Mesenchymal stem cell (in vitro differentiated cells and primary cell): ENCODE measurements at regions not wholly inside any gene's neighbourhood (a gene's known extent, or its start where the extent isn't known, plus 50 kb on each side); places are given as distances from the start of the nearest gene placed in this dataset.

Experiments used
- DNase-seq: peaks from one replicate; pipeline ENCODE4 v3.0.0-alpha.2; 2013
- H2AFZ ChIP-seq: one replicate; pipeline ENCODE4 v1.6.1; 2013; ENCODE audit warnings: low read depth, mild to moderate bottlenecking, control low read depth, inconsistent platforms, low read length, moderate library complexity
- H2AK5ac ChIP-seq: 2 replicates; pipeline ENCODE4 v1.6.1; 2013; ENCODE audit warnings: low read length, moderate library complexity, mild to moderate bottlenecking, inconsistent platforms; ENCODE audit not compliant: severe bottlenecking
- H2BK120ac ChIP-seq: one replicate; pipeline ENCODE4 v1.6.1; 2013; ENCODE audit warnings: low read depth, mild to moderate bottlenecking, inconsistent platforms, low read length, moderate library complexity
- H2BK12ac ChIP-seq, 2 experiments: one replicate each; pipeline ENCODE4 v1.6.1; 2013; ENCODE audit warnings: inconsistent platforms in 2 of 2, low read length in 2 of 2, mild to moderate bottlenecking in 2 of 2, moderate library complexity in 2 of 2, control low read depth in 1 of 2
- H2BK15ac ChIP-seq: one replicate; pipeline ENCODE4 v1.6.1; 2013; ENCODE audit warnings: mild to moderate bottlenecking, low read depth, inconsistent platforms; ENCODE audit not compliant: poor library complexity, severe bottlenecking
- H2BK5ac ChIP-seq: 2 replicates; pipeline ENCODE4 v1.6.1; 2013; ENCODE audit warnings: low read depth, mild to moderate bottlenecking, low read length, control low read depth, inconsistent platforms; ENCODE audit not compliant: poor library complexity, severe bottlenecking
- H3K14ac ChIP-seq, 2 experiments: one replicate each; pipeline ENCODE4 v1.6.1; 2013; ENCODE audit warnings: inconsistent platforms in 2 of 2, low read length in 2 of 2, control low read depth in 1 of 2, mild to moderate bottlenecking in 1 of 2, moderate library complexity in 1 of 2
- H3K18ac ChIP-seq, 2 experiments: one replicate each; pipeline ENCODE4 v1.6.1; 2013; ENCODE audit warnings: inconsistent platforms in 2 of 2, low read length in 2 of 2, control low read depth in 1 of 2, low read depth in 1 of 2, mild to moderate bottlenecking in 1 of 2
- H3K23ac ChIP-seq, 2 experiments: one replicate each; pipeline ENCODE4 v1.6.1; 2013; ENCODE audit warnings: inconsistent platforms in 2 of 2, low read length in 2 of 2, mild to moderate bottlenecking in 2 of 2, moderate library complexity in 2 of 2, control low read depth in 1 of 2
- H3K27ac ChIP-seq: 2 replicates; pipeline ENCODE4 v1.5.1; 2013; ENCODE audit warnings: mild to moderate bottlenecking, moderate library complexity, low read length, control low read depth, inconsistent platforms; ENCODE audit not compliant: poor library complexity, severe bottlenecking
- H3K27me3 ChIP-seq, 2 experiments: 2 replicates each; pipeline versions ENCODE4 v1.6.1 to v1.7.0; 2013; ENCODE audit warnings: low read length in 2 of 2, mild to moderate bottlenecking in 2 of 2, moderate library complexity in 2 of 2, control low read depth in 1 of 2, inconsistent platforms in 1 of 2; ENCODE audit not compliant: control insufficient read depth in 1 of 2, insufficient read depth in 1 of 2
- H3K36me3 ChIP-seq, 2 experiments: 2 replicates each; pipeline versions ENCODE4 v1.6.1 to v1.7.0; 2013; ENCODE audit warnings: low read length in 2 of 2, control low read depth in 1 of 2, inconsistent platforms in 1 of 2, low read depth in 1 of 2, mild to moderate bottlenecking in 1 of 2; ENCODE audit not compliant: insufficient read depth in 2 of 2, control insufficient read depth in 1 of 2
- H3K4ac ChIP-seq, 2 experiments: one replicate each; pipeline ENCODE4 v1.6.1; 2013; ENCODE audit warnings: inconsistent platforms in 2 of 2, low read length in 2 of 2, mild to moderate bottlenecking in 2 of 2, moderate library complexity in 2 of 2, control low read depth in 1 of 2, low read depth in 1 of 2
- H3K4me1 ChIP-seq: 2 replicates; pipeline ENCODE4 v1.6.1; 2013; ENCODE audit warnings: low read depth, low read length, control low read depth; ENCODE audit not compliant: control insufficient read depth, insufficient read depth
- H3K4me2 ChIP-seq: 2 replicates; pipeline ENCODE4 v1.6.1; 2013; ENCODE audit warnings: low read length, mild to moderate bottlenecking, inconsistent platforms; ENCODE audit not compliant: poor library complexity, severe bottlenecking
- H3K4me3 ChIP-seq, 2 experiments: 2 replicates each; pipeline versions ENCODE4 v1.5.1 to v1.7.0; 2013; ENCODE audit warnings: low read length in 2 of 2, mild to moderate bottlenecking in 2 of 2, control low read depth in 1 of 2, low read depth in 1 of 2; ENCODE audit not compliant: insufficient read depth in 1 of 2
- H3K79me1 ChIP-seq: replicated peaks from 2 replicates; pipeline ENCODE4 v1.6.1; 2013; ENCODE audit warnings: mild to moderate bottlenecking, control low read depth, low read length, inconsistent platforms; ENCODE audit not compliant: poor library complexity, severe bottlenecking
- H3K9ac ChIP-seq: 2 replicates; pipeline ENCODE4 v1.7.0; 2013; ENCODE audit warnings: mild to moderate bottlenecking, low read length, moderate library complexity
- H3K9me3 ChIP-seq: 2 replicates; pipeline ENCODE4 v1.7.0; 2013; ENCODE audit warnings: mild to moderate bottlenecking, low read length; ENCODE audit not compliant: control insufficient read depth
- H4K8ac ChIP-seq: one replicate; pipeline ENCODE4 v1.6.1; 2013; ENCODE audit warnings: inconsistent platforms, mild to moderate bottlenecking, low read length, moderate library complexity
- H4K91ac ChIP-seq: one replicate; pipeline ENCODE4 v1.6.1; 2013; ENCODE audit warnings: mild to moderate bottlenecking, low read length, inconsistent platforms
- WGBS: methylation state at CpG from one replicate; pipeline ENCODE4 v1.1.7; 2013; ENCODE audit warnings: mixed read lengths; 5-methylcytosine and 5-hydroxymethylcytosine counted together

GRCh38 chr6:33856655-33857054 lies 52.9 kb upstream of the MLN start:
- Histone ChIP-seq H3K14ac (peak overlapping the region in 1 of 2 experiments; percentile 35), H3K4me2 (no peak overlapping the region), H2AFZ (no peak overlapping the region), H2BK120ac (no peak overlapping the region), H2BK12ac (no peak overlapping the region), H3K36me3 (no peaks in the 10 kb centered on the region), H3K23ac (no peak overlapping the region), H3K9me3 (no peaks in the 10 kb centered on the region), H3K4me1 (peaks cover 26% of the 10 kb centered on the region), H3K4me3 (no peak overlapping the region), H2BK15ac (peak overlapping the region; percentile 8), H3K18ac (no peak overlapping the region), H3K27ac (no peak overlapping the region), H3K9ac (no peak overlapping the region), H2BK5ac (no peak overlapping the region), H3K79me1 (no peaks in the 10 kb centered on the region), H3K4ac (no peak overlapping the region), H4K8ac (no peak overlapping the region), H2AK5ac (no peak overlapping the region), H4K91ac (no peak overlapping the region), H3K27me3 (peaks cover 36 to 39% of the 10 kb centered on the region in 2 experiments)
- WGBS = 92% methylated on average over 4 of the region's 5 CpGs
- DNase-seq = no peak

- Histone ChIP-seq H2BK12ac (no peak overlapping the region), H3K23ac (no peak overlapping the region), H2AFZ (no peak overlapping the region), H3K4me1 (peaks cover 31% of the 10 kb centered on the region), H3K9ac (no peak overlapping the region), H3K14ac (no peak overlapping the region), H3K79me1 (no peaks in the 10 kb centered on the region), H3K27me3 (peaks cover 30 to 43% of the 10 kb centered on the region in 2 experiments), H2BK15ac (no peak overlapping the region), H3K4me3 (no peak overlapping the region), H2BK5ac (no peak overlapping the region), H3K4me2 (no peak overlapping the region), H4K91ac (no peak overlapping the region), H3K9me3 (no peaks in the 10 kb centered on the region), H2AK5ac (no peak overlapping the region), H3K18ac (no peak overlapping the region), H4K8ac (no peak overlapping the region), H3K4ac (no peak overlapping the region), H3K36me3 (no peaks in the 10 kb centered on the region), H2BK120ac (no peak overlapping the region), H3K27ac (no peak overlapping the region)
- no peak for DNase-seq
- 86% methylated on average over 6 of the region's 6 CpGs for WGBS
These were observed 52.3 kb upstream of the MLN start for GRCh38 chr6:33856031-33856590.

- DNase-seq = no peak
- 44% methylated on average over 14 of the region's 14 CpGs for WGBS
- H3K4me3 ChIP-seq = no peak overlapping the region
- H3K4me1 ChIP-seq = peaks cover 39% of the 10 kb centered on the region
- no peak overlapping the region for H2AK5ac ChIP-seq
- H3K27ac ChIP-seq = peak overlapping the region; percentile 11
- H3K23ac ChIP-seq = no peak overlapping the region
- H3K9me3 ChIP-seq = no peaks in the 10 kb centered on the region
- peaks cover 21 to 58% of the 10 kb centered on the region in 2 experiments for H3K27me3 ChIP-seq
- no peak overlapping the region for H3K4me2 ChIP-seq
- H2BK120ac ChIP-seq = no peak overlapping the region
- no peak overlapping the region for H2BK12ac ChIP-seq
- H4K8ac ChIP-seq = no peak overlapping the region
- H3K79me1 ChIP-seq = no peaks in the 10 kb centered on the region
- H2BK5ac ChIP-seq = no peak overlapping the region
- no peak overlapping the region for H3K9ac ChIP-seq
- no peak overlapping the region for H3K14ac ChIP-seq
- H2BK15ac ChIP-seq = no peak overlapping the region
- H3K4ac ChIP-seq = no peak overlapping the region
- no peak overlapping the region for H4K91ac ChIP-seq
- H3K18ac ChIP-seq = no peak overlapping the region
- H2AFZ ChIP-seq = no peak overlapping the region
- no peaks in the 10 kb centered on the region for H3K36me3 ChIP-seq
These were observed 50.8 kb upstream of the MLN start for GRCh38 chr6:33854572-33855030.

- 92% methylated on average over 3 of the region's 3 CpGs for WGBS
- Histone ChIP-seq H2AFZ (no peak overlapping the region), H2BK120ac (no peak overlapping the region)
These were observed 49.9 kb upstream of the MLN start for GRCh38 chr6:33853736-33854135.

More at GRCh38 chr6:33853736-33854135, 49.9 kb upstream of the MLN start:
- Histone ChIP-seq H3K18ac (no peak overlapping the region), H2BK5ac (no peak overlapping the region), H3K27me3 (peaks cover 19 to 65% of the 10 kb centered on the region in 2 experiments), H3K4me2 (no peak overlapping the region), H2BK12ac (no peak overlapping the region), H4K8ac (no peak overlapping the region), H3K79me1 (no peaks in the 10 kb centered on the region), H3K27ac (no peak overlapping the region), H4K91ac (no peak overlapping the region), H3K4me1 (peaks cover 39% of the 10 kb centered on the region), H3K36me3 (no peaks in the 10 kb centered on the region), H3K4me3 (no peak overlapping the region), H3K23ac (no peak overlapping the region), H2AK5ac (no peak overlapping the region), H3K9me3 (no peaks in the 10 kb centered on the region), H3K9ac (no peak overlapping the region), H3K4ac (no peak overlapping the region), H2BK15ac (no peak overlapping the region), H3K14ac (no peak overlapping the region)
- no peak for DNase-seq
